Neural progenitor cell (in vitro differentiated cells): ENCODE measurements at regions not wholly inside any gene's neighbourhood (a gene's known extent, or its start where the extent isn't known, plus 50 kb on each side); places are given as distances from the start of the nearest gene placed in this dataset.
A peak's percentile ranks its signal among the peaks of the same experiment; 100 is the strongest.

Experiments used
- DNase-seq: peaks from one replicate; pipeline ENCODE4 v3.0.0-alpha.2; 2016; ENCODE audit warnings: low spot score
- H2AFZ ChIP-seq: fragments of 200-600 bp; sonication (generic); replicated peaks from 2 replicates; pipeline ENCODE4 v1.6.1; 2016; ENCODE audit warnings: antibody characterized with exemption
- H3F3A ChIP-seq: fragments of 200-600 bp; sonication (generic); 2 replicates; pipeline ENCODE4 v1.6.1; 2016; ENCODE audit warnings: antibody characterized with exemption, low read depth
- H3K27ac ChIP-seq: fragments of 200-600 bp; sonication (generic); 2 replicates; pipeline ENCODE4 v1.5.1; 2016; ENCODE audit warnings: mild to moderate bottlenecking
- H3K27me3 ChIP-seq: fragments of 200-600 bp; sonication (generic); 2 replicates; pipeline ENCODE4 v1.6.1; 2016; ENCODE audit warnings: mild to moderate bottlenecking, moderate library complexity
- H3K36me3 ChIP-seq: fragments of 200-600 bp; sonication (generic); 2 replicates; pipeline ENCODE4 v1.5.1; 2016
- H3K4me1 ChIP-seq: fragments of 200-600 bp; sonication (generic); 2 replicates; pipeline ENCODE4 v1.6.1; 2016; ENCODE audit warnings: mixed run types
- H3K4me2 ChIP-seq: fragments of 200-600 bp; sonication (generic); 2 replicates; pipeline ENCODE4 v1.6.1; 2016
- H3K4me3 ChIP-seq: fragments of 200-600 bp; sonication (generic); 2 replicates; pipeline ENCODE4 v1.5.1; 2016
- H3K79me2 ChIP-seq: fragments of 200-600 bp; sonication (generic); 2 replicates; pipeline ENCODE4 v1.6.1; 2016; ENCODE audit warnings: low read depth
- H3K9ac ChIP-seq: fragments of 200-600 bp; sonication (generic); 2 replicates; pipeline ENCODE4 v1.6.1; 2016
- H3K9me3 ChIP-seq: fragments of 200-600 bp; sonication (generic); 2 replicates; pipeline ENCODE4 v1.5.1; 2016; ENCODE audit warnings: low read depth
- H4K20me1 ChIP-seq: fragments of 200-600 bp; sonication (generic); 2 replicates; pipeline ENCODE4 v1.6.1; 2016; ENCODE audit warnings: low read depth
- H3K27ac Mint-ChIP-seq: 3 replicates; pipeline ENCODE4 v1.8.0; 2021; ENCODE audit warnings: mixed read lengths
- H3K27me3 Mint-ChIP-seq: 2 replicates; pipeline ENCODE4 v1.8.0; 2022; ENCODE audit warnings: low read depth, mild to moderate bottlenecking, inconsistent platforms, moderate library complexity, mixed read lengths; ENCODE audit not compliant: insufficient read depth
- H3K36me3 Mint-ChIP-seq: 3 replicates; pipeline ENCODE4 v1.8.0; 2021; ENCODE audit warnings: mixed read lengths
- H3K4me1 Mint-ChIP-seq: 3 replicates; pipeline ENCODE4 v1.8.0; 2021; ENCODE audit warnings: mixed read lengths
- H3K4me3 Mint-ChIP-seq: 3 replicates; pipeline ENCODE4 v1.8.0; 2021; ENCODE audit warnings: mild to moderate bottlenecking, moderate library complexity, mixed read lengths
- H3K9me3 Mint-ChIP-seq: 3 replicates; pipeline ENCODE4 v1.8.0; 2020; ENCODE audit warnings: mixed read lengths
- CTCF ChIP-seq: fragments of 200-600 bp; sonication (generic); IDR thresholded peaks from 2 replicates; pipeline ENCODE4 v1.5.1; 2017; ENCODE audit warnings: antibody characterized with exemption, mild to moderate bottlenecking
- EZH2 ChIP-seq: fragments of 200-600 bp; sonication (generic); IDR thresholded peaks from 2 replicates; pipeline ENCODE4 v1.6.1; 2017; ENCODE audit warnings: antibody characterized with exemption, mild to moderate bottlenecking, moderate library complexity
- EZH2phosphoT487 ChIP-seq: fragments of 200-600 bp; sonication (generic); IDR thresholded peaks from 2 replicates; pipeline ENCODE4 v1.6.1; 2017; ENCODE audit warnings: antibody characterized with exemption

- Histone ChIP-seq H3K4me3 (no peak overlapping the region), H3F3A (no peaks in the 10 kb centered on the region), H3K4me1 (no peaks in the 10 kb centered on the region), H3K9me3 (no peaks in the 10 kb centered on the region), H3K4me2 (no peak overlapping the region), H3K79me2 (no peaks in the 10 kb centered on the region), H3K27ac (no peak overlapping the region), H3K36me3 (no peaks in the 10 kb centered on the region), H3K9ac (no peak overlapping the region), H3K27me3 (no peaks in the 10 kb centered on the region), H4K20me1 (no peaks in the 10 kb centered on the region), H2AFZ (no peak overlapping the region)
- Mint-ChIP-seq H3K4me3 (no peak overlapping the region), H3K4me1 (peaks cover 7% of the 10 kb centered on the region), H3K27ac (no peak overlapping the region), H3K27me3 (peaks cover 7% of the 10 kb centered on the region), H3K36me3 (no peaks in the 10 kb centered on the region), H3K9me3 (no peaks in the 10 kb centered on the region)
- no peak for TF ChIP-seq EZH2
- TF ChIP-seq EZH2phosphoT487: no peak
- TF ChIP-seq CTCF: no peak
- DNase-seq: no peak
Measured at GRCh38 chr10:43710772-43711471, 62.2 kb upstream of the ZNF32 start.

GRCh38 chr10:43708262-43708661 is 59.6 kb upstream of the ZNF32 start:
- Histone ChIP-seq H3K4me1 (no peaks in the 10 kb centered on the region), H3K27ac (no peak overlapping the region), H3K4me2 (no peak overlapping the region), H3K9me3 (no peaks in the 10 kb centered on the region), H3K9ac (no peak overlapping the region), H3K4me3 (no peak overlapping the region), H3K79me2 (no peaks in the 10 kb centered on the region), H3K36me3 (no peaks in the 10 kb centered on the region), H4K20me1 (no peaks in the 10 kb centered on the region), H3F3A (no peaks in the 10 kb centered on the region), H3K27me3 (no peaks in the 10 kb centered on the region), H2AFZ (no peak overlapping the region)
- Mint-ChIP-seq H3K36me3 (no peaks in the 10 kb centered on the region), H3K9me3 (no peaks in the 10 kb centered on the region), H3K27me3 (peaks cover 7% of the 10 kb centered on the region), H3K4me3 (no peak overlapping the region), H3K4me1 (peaks cover 7% of the 10 kb centered on the region), H3K27ac (no peak overlapping the region)
- no peak for TF ChIP-seq EZH2
- no peak for TF ChIP-seq EZH2phosphoT487
- no peak for TF ChIP-seq CTCF
- no peak for DNase-seq

GRCh38 chr10:43707770-43708169 is 59.1 kb upstream of the ZNF32 start:
- no peak overlapping the region for H2AFZ ChIP-seq
- DNase-seq: peak; percentile 26

More at GRCh38 chr10:43707770-43708169, 59.1 kb upstream of the ZNF32 start:
- Mint-ChIP-seq H3K9me3 (no peaks in the 10 kb centered on the region), H3K4me1 (peaks cover 7% of the 10 kb centered on the region), H3K27me3 (peaks cover 7% of the 10 kb centered on the region), H3K27ac (no peak overlapping the region), H3K36me3 (no peaks in the 10 kb centered on the region), H3K4me3 (no peak overlapping the region)
- Histone ChIP-seq H3K27ac (no peak overlapping the region), H3K9ac (no peak overlapping the region), H3K4me2 (no peak overlapping the region), H3K4me3 (no peak overlapping the region), H3K36me3 (no peaks in the 10 kb centered on the region), H3K4me1 (no peaks in the 10 kb centered on the region), H3K79me2 (no peaks in the 10 kb centered on the region), H3F3A (no peaks in the 10 kb centered on the region), H3K27me3 (no peaks in the 10 kb centered on the region), H4K20me1 (no peaks in the 10 kb centered on the region), H3K9me3 (no peaks in the 10 kb centered on the region)
- no peak for TF ChIP-seq EZH2
- no peak for TF ChIP-seq EZH2phosphoT487
- no peak for TF ChIP-seq CTCF
